GM18867 (cell line): ENCODE measurements at regions not wholly inside any gene's neighbourhood (a gene's known extent, or its start where the extent isn't known, plus 50 kb on each side); places are given as distances from the start of the nearest gene placed in this dataset.
"Not testable (repeated sequence)": the region's sequence is repeated elsewhere in the genome, so short reads cannot be mapped to it uniquely, and the experiment has no call there.

Experiments
- ATAC-seq: cut with Tn5 transposase; IDR thresholded peaks from one replicate; pipeline ENCODE4 v1.9.1; 2021; ENCODE audit warnings: mild to moderate bottlenecking, moderate library complexity; ENCODE audit not compliant: unreplicated experiment

DNA sequence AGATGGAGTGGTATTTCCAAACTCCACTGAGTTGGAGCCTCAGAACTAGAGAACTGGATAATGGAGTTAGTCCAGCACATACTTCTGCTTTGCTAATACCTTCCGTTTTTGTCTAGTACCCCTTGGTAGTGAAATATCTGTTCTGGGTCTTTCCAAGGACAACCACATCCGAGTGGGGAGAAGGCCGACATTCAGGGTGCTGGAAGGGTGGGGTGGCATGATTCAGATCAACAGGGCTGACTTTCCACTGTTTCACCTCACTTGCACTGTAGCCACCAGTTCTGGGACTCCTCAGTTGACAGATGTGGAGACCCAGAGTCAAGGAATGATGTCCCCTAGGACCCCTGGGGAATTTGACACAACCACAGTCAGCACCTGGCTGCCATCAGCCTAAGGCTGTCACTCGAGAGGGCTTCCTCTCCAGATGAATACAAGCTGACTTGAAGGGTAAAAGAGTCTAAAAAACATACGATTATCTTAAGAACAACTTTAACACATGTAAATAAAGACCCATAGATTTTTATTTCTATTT is 84.8 kb upstream of the HNF1B start:
- peak; percentile 41 for ATAC-seq

GRCh38 chr17:37828651-37829124 is 83.8 kb upstream of the HNF1B start:
- ATAC-seq: no peak

GRCh38 chr17:37827905-37828650 is 83.2 kb upstream of the HNF1B start:
- no peak for ATAC-seq

DNA sequence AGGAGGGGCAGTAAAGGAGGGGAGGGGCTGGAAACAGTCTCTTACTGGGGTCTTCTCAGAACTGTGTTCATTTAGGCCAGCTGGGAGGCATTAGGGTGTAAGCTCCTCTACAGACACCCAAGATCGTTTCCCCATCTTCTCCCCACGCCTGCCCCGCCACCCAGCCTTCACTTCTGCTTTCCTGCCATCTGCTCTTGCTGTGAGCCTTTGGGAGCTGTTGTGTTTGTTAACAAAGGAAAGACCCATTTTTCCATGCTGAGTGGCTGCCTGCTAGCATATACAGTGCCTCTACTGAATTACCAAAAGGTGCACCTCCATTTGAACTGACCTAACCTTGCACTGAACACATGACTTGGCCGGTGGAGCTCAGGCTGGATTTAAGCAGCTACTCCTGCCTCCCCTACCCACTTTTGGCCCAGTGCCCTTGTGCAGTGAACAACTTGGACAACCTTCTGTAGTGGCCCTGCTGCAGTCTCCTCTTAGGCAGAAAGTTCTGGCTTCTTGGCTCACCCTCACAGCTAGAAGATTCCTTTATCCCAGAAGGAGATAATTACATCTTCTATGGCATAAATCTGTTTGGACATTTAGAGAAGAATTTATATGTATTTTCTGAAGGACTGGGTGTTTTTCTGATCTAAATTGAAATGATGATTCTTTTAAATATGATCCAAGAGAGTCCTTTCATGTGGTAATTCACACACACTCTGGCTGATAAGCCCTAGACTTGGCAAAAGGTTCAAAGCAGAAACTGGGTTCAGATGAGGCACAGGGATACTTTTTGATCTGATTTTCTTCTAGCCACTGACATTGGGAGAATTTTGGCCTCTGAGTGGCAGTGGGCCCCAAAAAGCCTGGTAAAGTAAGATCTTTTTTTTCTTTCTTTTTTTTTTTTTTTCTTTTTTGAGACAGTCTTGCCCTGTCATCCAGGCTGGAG is 81.9 kb upstream of the HNF1B start:
- no peak for ATAC-seq

DNA sequence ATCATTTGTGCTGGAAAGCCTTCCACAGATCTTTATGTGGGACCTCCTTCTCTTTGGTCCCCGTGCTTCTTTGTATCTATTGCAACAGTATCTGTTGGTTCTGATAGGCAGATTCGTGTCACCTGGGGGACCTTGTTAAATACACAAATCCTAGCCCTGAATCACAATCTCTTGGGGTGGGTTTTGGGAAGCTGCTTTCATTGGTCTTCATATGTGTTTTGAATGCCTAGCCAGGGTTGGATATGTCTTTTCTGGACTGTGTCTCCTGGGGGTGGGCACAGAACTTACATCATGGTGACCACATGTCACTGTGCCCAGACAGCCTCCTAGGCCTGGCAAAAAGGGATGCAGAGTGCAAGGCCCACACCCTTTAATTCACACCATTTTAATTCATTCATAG is 81.0 kb upstream of the HNF1B start:
- ATAC-seq: no peak

DNA sequence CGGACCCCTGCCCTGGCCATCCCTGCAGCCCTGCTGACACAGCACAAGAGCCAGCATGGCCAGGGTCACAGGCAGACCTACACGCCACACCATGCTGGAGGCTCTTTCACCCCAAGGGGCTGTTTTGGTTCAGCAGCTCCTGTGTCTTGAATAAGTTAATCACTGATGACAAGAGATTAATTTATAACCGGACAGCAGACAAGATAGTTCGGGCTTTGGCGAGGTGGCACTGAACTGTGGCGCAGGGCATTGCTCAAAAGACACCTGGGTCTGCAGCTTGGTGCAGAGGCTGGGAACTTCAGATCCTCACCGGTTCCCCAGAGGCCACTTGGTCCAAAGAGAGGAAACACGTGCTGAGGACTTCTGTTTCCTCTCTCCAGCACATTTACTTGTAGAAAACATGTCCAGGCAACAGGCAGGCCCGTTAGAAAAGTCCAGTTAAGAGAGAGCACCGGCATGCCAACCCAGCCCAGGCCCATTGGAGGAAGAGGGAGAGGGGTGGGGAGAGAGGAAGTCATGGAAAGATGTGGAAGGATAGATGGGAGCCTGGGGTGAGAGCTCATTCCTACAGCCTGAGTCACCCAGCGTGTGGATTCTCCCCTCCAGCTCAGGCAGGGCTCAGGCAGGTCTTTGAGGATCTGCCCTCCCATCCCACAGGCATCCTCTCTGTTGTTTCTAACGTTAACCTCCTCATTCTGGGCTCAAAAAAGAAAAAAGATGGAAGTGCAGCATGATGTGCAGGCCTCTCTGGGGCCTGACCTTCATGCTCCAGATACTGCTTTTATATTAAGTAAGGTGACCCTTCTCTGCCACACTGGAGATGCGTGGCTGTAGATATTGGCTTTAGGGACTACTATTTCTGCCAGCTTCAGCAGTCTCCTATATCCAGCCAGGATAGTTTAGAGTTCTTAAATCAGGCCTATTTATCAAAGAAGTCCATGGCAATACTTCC is 80.0 kb upstream of the HNF1B start:
- no peak for ATAC-seq

- ATAC-seq: no peak
Observed at GRCh38 chr17:37823996-37824395, 79.1 kb upstream of the HNF1B start.

DNA sequence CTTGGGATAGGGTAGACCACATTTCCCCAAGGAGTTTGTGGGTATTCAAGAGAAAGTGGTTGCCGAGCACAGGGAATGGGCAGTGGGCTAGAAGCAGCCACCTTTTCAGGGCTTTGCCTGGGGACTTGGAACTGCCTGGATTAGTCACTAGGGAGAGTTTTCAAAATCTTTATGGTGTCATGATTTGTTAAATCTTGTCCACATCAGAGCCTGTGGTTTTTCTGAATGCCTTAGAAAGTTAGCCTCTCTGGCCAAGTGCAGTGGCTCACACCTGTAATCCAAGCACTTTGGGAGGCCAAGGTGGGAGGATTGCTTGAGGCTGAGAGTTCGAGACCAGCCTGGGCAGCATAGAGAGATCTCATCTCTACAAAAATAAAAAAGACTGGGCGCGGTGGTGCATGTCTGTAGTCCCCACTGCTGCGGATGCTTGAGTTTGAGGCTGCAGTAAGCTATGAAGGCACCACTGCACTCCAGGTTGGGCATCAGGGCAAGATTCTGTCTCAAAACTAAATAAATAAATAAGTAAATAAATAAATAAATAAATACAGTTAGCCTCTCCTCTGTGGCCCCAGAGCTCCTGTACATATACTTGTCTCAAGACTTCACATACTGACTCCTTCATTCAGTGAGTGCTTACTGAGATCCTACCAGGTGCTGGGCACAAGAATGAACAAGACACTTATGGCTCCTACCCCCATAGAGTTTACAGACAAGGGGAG is 76.3 kb upstream of the HNF1B start:
- no peak for ATAC-seq

- ATAC-seq: peak; percentile 37
Observed at GRCh38 chr17:37820313-37820994, 75.6 kb upstream of the HNF1B start.

GRCh38 chr17:37818689-37819088 is 73.8 kb upstream of the HNF1B start:
- no peak for ATAC-seq

DNA sequence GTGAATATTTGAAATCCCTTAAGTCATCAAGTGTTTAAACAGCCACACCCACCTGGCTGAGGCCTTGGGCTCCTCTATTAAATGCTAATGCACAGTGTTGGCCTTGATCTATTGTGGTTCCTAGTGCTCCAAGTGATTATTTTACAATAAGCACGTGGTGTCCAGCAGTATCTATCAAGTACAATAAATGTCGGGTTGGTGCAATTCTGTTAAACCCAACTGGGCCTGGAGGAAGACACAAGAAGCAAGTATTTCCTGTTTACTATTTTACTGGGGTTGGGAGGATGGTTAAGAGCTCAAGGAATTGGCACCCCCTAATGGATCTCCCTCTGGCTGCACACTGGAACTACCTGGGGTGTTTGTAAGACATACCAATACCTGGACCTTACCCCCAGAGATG is 72.1 kb upstream of the HNF1B start:
- ATAC-seq: no peak

DNA sequence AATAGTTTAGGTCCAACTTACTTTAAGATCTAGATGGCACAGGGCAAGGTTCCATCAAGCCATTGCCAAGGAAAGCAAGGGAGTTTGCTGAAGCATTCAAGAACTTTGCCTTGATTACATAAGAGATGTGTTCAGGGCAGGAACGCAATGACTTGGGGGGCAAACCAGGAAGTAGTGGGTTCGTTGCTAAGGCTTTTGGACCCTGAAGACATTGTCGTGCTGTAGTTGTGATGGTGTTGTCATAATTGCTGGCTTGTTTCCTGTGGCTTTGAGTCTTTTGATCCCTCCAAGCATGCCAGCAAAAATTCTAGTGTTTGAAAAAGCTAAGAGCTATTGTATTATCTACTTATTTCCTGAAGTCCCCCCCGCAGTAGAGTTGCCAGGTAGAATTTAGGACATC is 70.7 kb upstream of the HNF1B start:
- ATAC-seq: no peak

GRCh38 chr17:37813751-37814150 is 68.9 kb upstream of the HNF1B start:
- ATAC-seq: no peak

DNA sequence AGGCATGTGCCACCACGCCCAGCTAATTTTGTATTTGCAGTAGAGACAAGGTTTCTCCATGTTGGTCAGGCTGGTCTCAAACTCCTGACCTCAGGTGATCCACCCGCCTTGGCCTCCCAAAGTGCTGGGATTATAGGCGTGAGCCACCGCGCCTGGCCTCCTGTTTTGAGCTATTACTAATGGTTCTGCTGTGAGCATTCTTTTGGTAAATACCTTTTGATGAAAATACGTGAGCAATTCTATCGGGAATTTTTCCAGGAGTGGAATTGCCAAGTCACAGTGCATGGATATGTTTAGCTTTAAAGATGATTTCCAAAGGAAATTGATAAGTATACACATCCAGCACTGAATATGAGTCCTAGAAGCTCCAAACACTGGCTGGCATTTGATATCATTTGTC is 64.0 kb upstream of the HNF1B start:
- ATAC-seq: not testable (repeated sequence)

- ATAC-seq: no peak
Observed at GRCh38 chr17:37802712-37803416, 58.0 kb upstream of the HNF1B start.

- ATAC-seq: no peak
Observed at GRCh38 chr17:37802061-37802595, 57.3 kb upstream of the HNF1B start.

GRCh38 chr17:37801171-37801570 is 56.3 kb upstream of the HNF1B start:
- ATAC-seq: no peak

DNA sequence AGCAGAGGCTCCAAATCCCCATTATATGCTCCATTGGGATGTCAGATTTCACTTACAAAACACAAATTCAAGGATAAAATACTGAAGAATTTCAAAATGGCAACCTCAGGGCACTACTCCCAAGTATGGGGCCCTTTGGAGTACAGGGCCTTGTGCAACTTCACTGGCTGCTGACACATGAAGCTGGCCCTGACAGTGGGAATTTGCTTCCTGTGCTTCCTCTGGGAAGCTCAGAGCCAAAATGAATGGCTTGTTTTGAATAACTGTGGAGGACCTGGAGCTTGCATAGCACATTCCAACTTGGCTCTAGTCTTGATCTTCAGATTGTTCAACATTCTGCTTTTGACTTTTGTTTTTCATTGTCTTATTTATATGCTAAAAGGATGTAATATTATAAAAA is 52.3 kb upstream of the HNF1B start:
- ATAC-seq: no peak
